ENCODE measurements at regions not wholly inside any gene's neighbourhood (a gene's known extent, or its start where the extent isn't known, plus 50 kb on each side); places are given as distances from the start of the nearest gene placed in this dataset.
"Not testable (repeated sequence)": the region's sequence is repeated elsewhere in the genome, so short reads cannot be mapped to it uniquely, and the experiment has no call there.

GRCh38 chr6:51321477-51321876, 502.8 kb downstream of the TFAP2B start:
- not testable (repeated sequence) for H3K27ac ChIP-seq (ENCODE audit: low read depth, low read length)
- no CpG with 5 or more reads among the region's 3 CpGs for WGBS (ENCODE audit: extremely low coverage, insufficient coverage, insufficient read length)

GRCh38 chr6:51322505-51322904, 503.8 kb downstream of the TFAP2B start:
- no peak overlapping the region for H3K4ac ChIP-seq (ENCODE audit: low read depth, low read length)
- H2BK12ac ChIP-seq (ENCODE audit: low read length), result no peak overlapping the region
- no peaks in the 10 kb centered on the region for H3K4me1 ChIP-seq (ENCODE audit: control insufficient read depth in 1 of 2, insufficient read depth in 2 of 2, low read length in 2 of 2)
- no peak overlapping the region for H3K27ac ChIP-seq (ENCODE audit: low read depth, low read length)
- no peaks in the 10 kb centered on the region for H3K9me3 ChIP-seq (ENCODE audit: insufficient read depth, low read depth, low read length)
- no peak overlapping the region for H2AFZ ChIP-seq (ENCODE audit: insufficient read depth, low read length, poor library complexity)
- H3K14ac ChIP-seq (ENCODE audit: low read length), result no peak overlapping the region
- H2BK120ac ChIP-seq (ENCODE audit: insufficient read depth, low read length, poor library complexity), result no peak overlapping the region
- no peak overlapping the region for H3K4me2 ChIP-seq (ENCODE audit: low read length)
- H3K4me3 ChIP-seq (ENCODE audit: low read depth, low read length), result no peak overlapping the region
- H4K8ac ChIP-seq (ENCODE audit: low read depth, low read length), result no peak overlapping the region
- H3K79me1 ChIP-seq (ENCODE audit: low read length), result no peaks in the 10 kb centered on the region
- DNase-seq, result no peak
- no peak overlapping the region for H3K18ac ChIP-seq (ENCODE audit: low read length)
- no peaks in the 10 kb centered on the region for H3K27me3 ChIP-seq (ENCODE audit: insufficient read depth, low read length)
- no peak overlapping the region for H2BK5ac ChIP-seq (ENCODE audit: low read depth, low read length, poor library complexity)
- H3K36me3 ChIP-seq (ENCODE audit: control insufficient read depth in 1 of 2, insufficient read depth in 2 of 2, low read length in 2 of 2), result no peaks in the 10 kb centered on the region
- no peak overlapping the region for H4K91ac ChIP-seq (ENCODE audit: low read depth, low read length)
- no peak overlapping the region for H4K12ac ChIP-seq (ENCODE audit: low read depth, low read length)
- H3K79me2 ChIP-seq (ENCODE audit: control insufficient read depth, insufficient read depth, low read length, poor library complexity), result no peaks in the 10 kb centered on the region
- H3K23ac ChIP-seq (ENCODE audit: low read length), result no peak overlapping the region
- no peak overlapping the region for H2AK5ac ChIP-seq (ENCODE audit: low read length)
- no peak overlapping the region for H3K9ac ChIP-seq (ENCODE audit: low read length)

More at GRCh38 chr6:51321477-51321876, 502.8 kb downstream of the TFAP2B start:
- not testable (repeated sequence) for H2AFZ ChIP-seq (ENCODE audit: insufficient read depth, low read length, poor library complexity); H3K18ac ChIP-seq (ENCODE audit: low read length); H4K12ac ChIP-seq (ENCODE audit: low read depth, low read length); H3K27me3 ChIP-seq (ENCODE audit: insufficient read depth, low read length); H3K14ac ChIP-seq (ENCODE audit: low read length); H3K79me2 ChIP-seq (ENCODE audit: control insufficient read depth, insufficient read depth, low read length, poor library complexity); H2AK5ac ChIP-seq (ENCODE audit: low read length); H3K36me3 ChIP-seq (ENCODE audit: control insufficient read depth in 1 of 2, insufficient read depth in 2 of 2, low read length in 2 of 2); H3K4me1 ChIP-seq (ENCODE audit: control insufficient read depth in 1 of 2, insufficient read depth in 2 of 2, low read length in 2 of 2); H4K91ac ChIP-seq (ENCODE audit: low read depth, low read length); H3K9me3 ChIP-seq (ENCODE audit: insufficient read depth, low read depth, low read length); H3K4me2 ChIP-seq (ENCODE audit: low read length); H3K4ac ChIP-seq (ENCODE audit: low read depth, low read length); H3K23ac ChIP-seq (ENCODE audit: low read length); DNase-seq; H4K8ac ChIP-seq (ENCODE audit: low read depth, low read length); H3K4me3 ChIP-seq (ENCODE audit: low read depth, low read length); H2BK12ac ChIP-seq (ENCODE audit: low read length); H3K79me1 ChIP-seq (ENCODE audit: low read length); H2BK120ac ChIP-seq (ENCODE audit: insufficient read depth, low read length, poor library complexity); H2BK5ac ChIP-seq (ENCODE audit: low read depth, low read length, poor library complexity); H3K9ac ChIP-seq (ENCODE audit: low read length)

GRCh38 chr6:51323056-51323455, 504.4 kb downstream of the TFAP2B start:
- Histone ChIP-seq H3K4me2 (ENCODE audit: low read length) (no peak overlapping the region), H4K91ac (ENCODE audit: low read depth, low read length) (no peak overlapping the region), H3K4ac (ENCODE audit: low read depth, low read length) (no peak overlapping the region), H3K27ac (ENCODE audit: low read depth, low read length) (no peak overlapping the region), H3K18ac (ENCODE audit: low read length) (no peak overlapping the region), H2AFZ (ENCODE audit: insufficient read depth, low read length, poor library complexity) (no peak overlapping the region), H3K36me3 (ENCODE audit: control insufficient read depth in 1 of 2, insufficient read depth in 2 of 2, low read length in 2 of 2) (no peaks in the 10 kb centered on the region), H3K79me1 (ENCODE audit: low read length) (no peaks in the 10 kb centered on the region), H3K4me3 (ENCODE audit: low read depth, low read length) (no peak overlapping the region), H4K8ac (ENCODE audit: low read depth, low read length) (no peak overlapping the region), H3K27me3 (ENCODE audit: insufficient read depth, low read length) (no peaks in the 10 kb centered on the region), H2BK5ac (ENCODE audit: low read depth, low read length, poor library complexity) (no peak overlapping the region), H3K14ac (ENCODE audit: low read length) (no peak overlapping the region), H2BK120ac (ENCODE audit: insufficient read depth, low read length, poor library complexity) (no peak overlapping the region), H3K23ac (ENCODE audit: low read length) (no peak overlapping the region), H2AK5ac (ENCODE audit: low read length) (no peak overlapping the region), H3K9me3 (ENCODE audit: insufficient read depth, low read depth, low read length) (no peaks in the 10 kb centered on the region), H4K12ac (ENCODE audit: low read depth, low read length) (no peak overlapping the region), H3K9ac (ENCODE audit: low read length) (no peak overlapping the region), H3K79me2 (ENCODE audit: control insufficient read depth, insufficient read depth, low read length, poor library complexity) (no peaks in the 10 kb centered on the region), H2BK12ac (ENCODE audit: low read length) (no peak overlapping the region), H3K4me1 (ENCODE audit: control insufficient read depth in 1 of 2, insufficient read depth in 2 of 2, low read length in 2 of 2) (no peaks in the 10 kb centered on the region)
- WGBS (ENCODE audit: extremely low coverage, insufficient coverage, insufficient read length), result no CpG with 5 or more reads among the region's 1 CpG
- DNase-seq, result no peak

- H3K14ac ChIP-seq (ENCODE audit: low read length), result no peak overlapping the region
- H2BK12ac ChIP-seq (ENCODE audit: low read length), result no peak overlapping the region
- no peaks in the 10 kb centered on the region for H3K36me3 ChIP-seq (ENCODE audit: control insufficient read depth in 1 of 2, insufficient read depth in 2 of 2, low read length in 2 of 2)
- no peak overlapping the region for H3K27ac ChIP-seq (ENCODE audit: low read depth, low read length)
- H3K79me1 ChIP-seq (ENCODE audit: low read length), result no peaks in the 10 kb centered on the region
- no CpG with 5 or more reads among the region's 1 CpG for WGBS (ENCODE audit: extremely low coverage, insufficient coverage, insufficient read length)
- no peak overlapping the region for H4K8ac ChIP-seq (ENCODE audit: low read depth, low read length)
- no peak overlapping the region for H3K4ac ChIP-seq (ENCODE audit: low read depth, low read length)
- no peak overlapping the region for H2BK120ac ChIP-seq (ENCODE audit: insufficient read depth, low read length, poor library complexity)
- no peak overlapping the region for H2AK5ac ChIP-seq (ENCODE audit: low read length)
- peaks cover 0 to 3% of the 10 kb centered on the region in 2 experiments for H3K4me1 ChIP-seq (ENCODE audit: control insufficient read depth in 1 of 2, insufficient read depth in 2 of 2, low read length in 2 of 2)
- H3K23ac ChIP-seq (ENCODE audit: low read length), result no peak overlapping the region
- no peak overlapping the region for H3K4me2 ChIP-seq (ENCODE audit: low read length)
- no peak overlapping the region for H3K4me3 ChIP-seq (ENCODE audit: low read depth, low read length)
- H2AFZ ChIP-seq (ENCODE audit: insufficient read depth, low read length, poor library complexity), result no peak overlapping the region
- DNase-seq, result peak in 1 of 2 donors; percentile 26
- no peak overlapping the region for H4K12ac ChIP-seq (ENCODE audit: low read depth, low read length)
- H2BK5ac ChIP-seq (ENCODE audit: low read depth, low read length, poor library complexity), result no peak overlapping the region
- H3K79me2 ChIP-seq (ENCODE audit: control insufficient read depth, insufficient read depth, low read length, poor library complexity), result no peaks in the 10 kb centered on the region
- no peak overlapping the region for H3K18ac ChIP-seq (ENCODE audit: low read length)
- H3K9me3 ChIP-seq (ENCODE audit: insufficient read depth, low read depth, low read length), result no peaks in the 10 kb centered on the region
- H3K9ac ChIP-seq (ENCODE audit: low read length), result no peak overlapping the region
- no peak overlapping the region for H4K91ac ChIP-seq (ENCODE audit: low read depth, low read length)
- no peaks in the 10 kb centered on the region for H3K27me3 ChIP-seq (ENCODE audit: insufficient read depth, low read length)
These were observed 512.3 kb downstream of the TFAP2B start for GRCh38 chr6:51330971-51331370.

All from trophoblast cell (in vitro differentiated cells and primary cell).